ENCODE measurements at regions not wholly inside any gene's neighbourhood (a gene's known extent, or its start where the extent isn't known, plus 50 kb on each side); places are given as distances from the start of the nearest gene placed in this dataset.

- DNase-seq (ENCODE audit: low spot score) = no peak
Observed at GRCh38 chrX:147119088-147119487, 304.5 kb upstream of the CXorf51A start.

DNA sequence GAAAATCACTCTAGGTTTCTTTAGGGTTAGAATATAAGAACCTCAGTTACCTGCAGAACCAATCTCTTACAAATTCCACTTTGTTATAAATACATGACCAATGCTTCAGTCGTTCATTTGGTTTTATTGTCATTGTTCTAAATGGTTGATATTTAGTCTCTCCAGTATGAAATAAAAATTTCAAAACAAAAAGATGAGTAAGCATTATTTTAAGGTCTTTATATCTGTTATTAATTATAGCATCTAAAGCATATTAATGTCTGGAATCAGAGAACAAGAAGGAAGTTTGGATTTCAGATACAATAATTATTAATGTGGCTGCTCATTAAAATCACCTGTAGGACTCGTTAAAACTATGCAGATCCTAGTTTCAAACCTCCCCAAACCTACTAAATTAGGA is 265.4 kb upstream of the CXorf51A start:
- no peak for DNase-seq (ENCODE audit: low spot score)

DNA sequence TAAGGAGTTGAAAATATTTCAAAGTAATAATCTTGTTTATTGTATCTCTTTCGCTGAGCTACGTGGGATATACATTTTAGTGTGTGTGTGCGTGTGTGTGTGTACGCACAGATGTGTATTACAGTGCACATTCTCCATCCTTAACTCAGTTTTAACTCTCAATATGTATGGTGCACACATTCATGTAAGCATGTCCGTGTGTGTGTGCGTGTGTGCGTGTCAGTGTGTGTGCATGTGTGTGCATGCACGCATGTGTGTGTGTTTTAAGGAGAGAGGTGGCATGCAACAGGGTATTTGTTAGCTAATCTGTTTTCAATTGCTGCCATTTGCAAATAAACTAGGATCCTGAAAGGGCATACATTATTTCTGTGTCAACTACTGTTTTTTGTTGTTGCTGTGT is 264.9 kb upstream of the CXorf51A start:
- no peak for DNase-seq (ENCODE audit: low spot score)

DNA sequence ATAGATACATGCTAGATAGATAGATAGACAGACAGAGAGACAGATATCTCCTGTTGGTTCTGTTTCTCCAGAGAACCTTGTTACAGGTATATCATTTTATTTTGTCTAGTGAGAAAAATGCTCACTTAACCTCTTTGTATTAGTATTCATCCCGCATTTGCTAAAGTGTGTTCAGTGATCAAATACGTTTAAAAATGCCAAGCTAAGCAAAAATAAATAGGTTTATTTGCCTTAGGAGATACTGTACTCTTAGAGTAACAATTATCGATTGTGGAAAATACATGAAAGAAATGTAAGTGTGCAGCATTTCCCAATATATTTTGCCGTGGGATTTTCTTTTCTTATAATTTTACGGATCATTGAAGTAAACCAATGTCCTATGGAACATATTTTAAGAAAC is 262.9 kb upstream of the CXorf51A start:
- no peak for DNase-seq (ENCODE audit: low spot score)

DNA sequence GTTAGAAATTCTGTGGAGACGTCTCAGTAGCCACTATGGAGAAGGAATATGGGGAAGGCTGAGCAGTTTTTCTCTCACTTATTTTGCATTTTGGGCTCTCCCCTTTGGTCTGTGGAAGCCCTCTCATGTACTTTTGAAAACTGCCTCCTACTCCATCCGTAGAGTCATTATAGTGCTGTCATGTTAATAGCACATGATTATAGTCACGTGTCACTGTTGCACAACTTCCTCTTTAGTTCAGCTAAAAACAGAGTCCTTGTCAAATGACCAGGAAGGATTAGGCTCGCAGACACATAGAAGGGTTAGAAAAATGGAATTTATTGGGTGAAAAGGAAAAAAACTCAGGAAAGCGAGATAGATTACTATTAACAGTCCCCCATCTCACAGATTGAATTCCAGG is 258.2 kb upstream of the CXorf51A start:
- DNase-seq (ENCODE audit: low spot score) = peak; percentile 4

DNA sequence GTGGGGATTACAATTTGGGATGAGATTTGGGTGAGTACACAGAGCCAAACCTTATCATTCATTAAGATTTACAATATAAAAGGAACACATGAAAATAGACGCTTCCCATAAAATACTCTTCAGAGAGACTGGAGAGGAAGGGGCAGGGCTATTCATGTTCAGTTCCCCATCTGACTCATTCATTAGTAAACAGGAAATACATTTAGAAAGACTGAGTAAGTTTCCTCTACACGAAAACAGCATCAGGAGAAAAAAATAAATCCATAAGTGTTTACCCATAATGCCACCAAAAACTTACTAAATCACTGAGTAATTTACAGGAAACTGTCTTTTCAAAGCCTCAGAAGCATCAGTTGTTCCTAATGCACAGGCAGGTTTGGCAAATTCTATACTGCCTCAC is 255.4 kb upstream of the CXorf51A start:
- peak; percentile 70 for DNase-seq (ENCODE audit: low spot score)

Measured in A172 (cell line).